ENCODE measurements at regions not wholly inside any gene's neighbourhood (a gene's known extent, or its start where the extent isn't known, plus 50 kb on each side); places are given as distances from the start of the nearest gene placed in this dataset.

- no peaks in the 10 kb centered on the region for H3K9me3 ChIP-seq
- H3K4me1 ChIP-seq: no peaks in the 10 kb centered on the region
- Mint-ChIP-seq H3K36me3 (ENCODE audit: insufficient read depth, unreplicated experiment) (no peaks in the 10 kb centered on the region), H3K4me1 (ENCODE audit: low read depth, unreplicated experiment) (no peaks in the 10 kb centered on the region), H3K4me3 (ENCODE audit: unreplicated experiment) (no peak overlapping the region), H3K27ac (ENCODE audit: unreplicated experiment) (no peak overlapping the region), H3K9me3 (ENCODE audit: unreplicated experiment) (peaks cover 29% of the 10 kb centered on the region), H3K27me3 (ENCODE audit: insufficient read depth, unreplicated experiment) (no peaks in the 10 kb centered on the region)
- POLR2A ChIA-PET: no interaction called here
- no peaks in the 10 kb centered on the region for H3K36me3 ChIP-seq (ENCODE audit: control insufficient read depth, insufficient read depth, low read length)
- intact Hi-C loops (cut with micrococcal nuclease; ENCODE audit: unreplicated experiment): no loop called here
- no peak overlapping the region for H3K4me3 ChIP-seq (ENCODE audit: low read depth, low read length)
- H3K27me3 ChIP-seq (replicated peaks; ENCODE audit: control insufficient read depth, insufficient read depth, low read length): no peaks in the 10 kb centered on the region
- TF ChIP-seq, protein P1, sequence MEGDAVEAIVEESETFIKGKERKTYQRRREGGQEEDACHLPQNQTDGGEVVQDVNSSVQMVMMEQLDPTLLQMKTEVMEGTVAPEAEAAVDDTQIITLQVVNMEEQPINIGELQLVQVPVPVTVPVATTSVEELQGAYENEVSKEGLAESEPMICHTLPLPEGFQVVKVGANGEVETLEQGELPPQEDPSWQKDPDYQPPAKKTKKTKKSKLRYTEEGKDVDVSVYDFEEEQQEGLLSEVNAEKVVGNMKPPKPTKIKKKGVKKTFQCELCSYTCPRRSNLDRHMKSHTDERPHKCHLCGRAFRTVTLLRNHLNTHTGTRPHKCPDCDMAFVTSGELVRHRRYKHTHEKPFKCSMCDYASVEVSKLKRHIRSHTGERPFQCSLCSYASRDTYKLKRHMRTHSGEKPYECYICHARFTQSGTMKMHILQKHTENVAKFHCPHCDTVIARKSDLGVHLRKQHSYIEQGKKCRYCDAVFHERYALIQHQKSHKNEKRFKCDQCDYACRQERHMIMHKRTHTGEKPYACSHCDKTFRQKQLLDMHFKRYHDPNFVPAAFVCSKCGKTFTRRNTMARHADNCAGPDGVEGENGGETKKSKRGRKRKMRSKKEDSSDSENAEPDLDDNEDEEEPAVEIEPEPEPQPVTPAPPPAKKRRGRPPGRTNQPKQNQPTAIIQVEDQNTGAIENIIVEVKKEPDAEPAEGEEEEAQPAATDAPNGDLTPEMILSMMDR (IDR thresholded peaks at IDR 0.05; ENCODE audit: insufficient read depth in 1 of 2, low read depth in 1 of 2, low read length in 1 of 2, severe bottlenecking in 1 of 2, unreplicated experiment in 1 of 2): no peak
- CTCF ChIA-PET: interaction anchor here (0.7 kb wide), 1 partner anchor 290 kb away, joined by 3 read pairs; no protein-coding TSS in a partner anchor
- DNase-seq: no peak
- no TSS peak for BruUV-seq (replicated peaks)
Measured at GRCh38 chr6:11878735-11879134, 100.1 kb upstream of the ADTRP start.

- Histone ChIP-seq H3K27me3 (replicated peaks; ENCODE audit: control insufficient read depth, insufficient read depth, low read length) (no peaks in the 10 kb centered on the region), H3K4me1 (no peaks in the 10 kb centered on the region), H3K9me3 (no peaks in the 10 kb centered on the region), H3K4me3 (ENCODE audit: low read depth, low read length) (no peak overlapping the region), H3K36me3 (ENCODE audit: control insufficient read depth, insufficient read depth, low read length) (no peaks in the 10 kb centered on the region)
- Mint-ChIP-seq H3K4me1 (ENCODE audit: low read depth, unreplicated experiment) (no peaks in the 10 kb centered on the region), H3K9me3 (ENCODE audit: unreplicated experiment) (peaks cover 29% of the 10 kb centered on the region), H3K27ac (ENCODE audit: unreplicated experiment) (no peak overlapping the region), H3K27me3 (ENCODE audit: insufficient read depth, unreplicated experiment) (no peaks in the 10 kb centered on the region), H3K4me3 (ENCODE audit: unreplicated experiment) (no peak overlapping the region), H3K36me3 (ENCODE audit: insufficient read depth, unreplicated experiment) (no peaks in the 10 kb centered on the region)
- intact Hi-C loops (cut with micrococcal nuclease; ENCODE audit: unreplicated experiment): no loop called here
- TF ChIP-seq, protein P1 (IDR thresholded peaks at IDR 0.05; ENCODE audit: insufficient read depth in 1 of 2, low read depth in 1 of 2, low read length in 1 of 2, severe bottlenecking in 1 of 2, unreplicated experiment in 1 of 2): no peak
- BruUV-seq (replicated peaks): no TSS peak
- CTCF ChIA-PET: interaction anchor here (0.7 kb wide), 1 partner anchor 289 kb away, joined by 3 read pairs; no protein-coding TSS in a partner anchor
- POLR2A ChIA-PET: no interaction called here
- no peak for DNase-seq
Measured at GRCh38 chr6:11878029-11878428, 99.4 kb upstream of the ADTRP start.

DNA sequence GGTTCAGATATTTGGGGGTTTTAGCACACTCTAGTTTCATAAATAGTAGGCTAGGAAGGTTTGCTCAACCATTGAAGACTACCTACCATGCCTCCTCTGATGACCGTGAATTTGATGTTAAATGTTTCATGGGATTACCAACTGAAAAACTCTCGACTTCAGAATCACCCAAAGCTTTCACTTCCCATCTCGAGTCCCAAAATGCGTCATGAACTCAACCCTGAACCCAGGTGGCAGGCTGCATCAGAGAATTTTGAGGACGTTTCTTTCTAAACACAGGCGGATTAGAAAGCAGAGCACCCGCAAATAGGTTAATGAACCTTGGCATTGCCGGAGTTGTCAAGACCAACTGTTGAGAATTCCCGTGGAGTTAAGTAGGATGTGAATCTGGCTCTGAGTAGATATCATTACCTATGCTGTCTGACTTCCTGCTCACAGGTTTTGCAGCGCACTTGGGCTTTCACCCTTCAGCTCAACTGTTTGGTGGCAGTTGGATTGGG, 98.4 kb upstream of the ADTRP start:
- no peaks in the 10 kb centered on the region for H3K36me3 Mint-ChIP-seq (ENCODE audit: insufficient read depth, unreplicated experiment)
- H3K4me1 ChIP-seq: no peaks in the 10 kb centered on the region
- no peak overlapping the region for H3K4me3 Mint-ChIP-seq (ENCODE audit: unreplicated experiment)
- intact Hi-C loops (cut with micrococcal nuclease; ENCODE audit: unreplicated experiment): no loop called here
- CTCF ChIA-PET: no interaction called here
- no peaks in the 10 kb centered on the region for H3K4me1 Mint-ChIP-seq (ENCODE audit: low read depth, unreplicated experiment)
- H3K27ac Mint-ChIP-seq (ENCODE audit: unreplicated experiment): no peak overlapping the region
- H3K36me3 ChIP-seq (ENCODE audit: control insufficient read depth, insufficient read depth, low read length): no peaks in the 10 kb centered on the region
- POLR2A ChIA-PET: no interaction called here
- H3K27me3 ChIP-seq (replicated peaks; ENCODE audit: control insufficient read depth, insufficient read depth, low read length): no peaks in the 10 kb centered on the region
- no TSS peak for BruUV-seq (replicated peaks)
- TF ChIP-seq, protein P1 (IDR thresholded peaks at IDR 0.05; ENCODE audit: insufficient read depth in 1 of 2, low read depth in 1 of 2, low read length in 1 of 2, severe bottlenecking in 1 of 2, unreplicated experiment in 1 of 2): no peak
- H3K4me3 ChIP-seq (ENCODE audit: low read depth, low read length): no peak overlapping the region
- no peak for DNase-seq
- peaks cover 26% of the 10 kb centered on the region for H3K9me3 Mint-ChIP-seq (ENCODE audit: unreplicated experiment)
- no peaks in the 10 kb centered on the region for H3K9me3 ChIP-seq
- H3K27me3 Mint-ChIP-seq (ENCODE audit: insufficient read depth, unreplicated experiment): no peaks in the 10 kb centered on the region

Measured in Caco-2 (cell line).